ENCODE measurements at regions not wholly inside any gene's neighbourhood (a gene's known extent, or its start where the extent isn't known, plus 50 kb on each side); places are given as distances from the start of the nearest gene placed in this dataset.

DNA sequence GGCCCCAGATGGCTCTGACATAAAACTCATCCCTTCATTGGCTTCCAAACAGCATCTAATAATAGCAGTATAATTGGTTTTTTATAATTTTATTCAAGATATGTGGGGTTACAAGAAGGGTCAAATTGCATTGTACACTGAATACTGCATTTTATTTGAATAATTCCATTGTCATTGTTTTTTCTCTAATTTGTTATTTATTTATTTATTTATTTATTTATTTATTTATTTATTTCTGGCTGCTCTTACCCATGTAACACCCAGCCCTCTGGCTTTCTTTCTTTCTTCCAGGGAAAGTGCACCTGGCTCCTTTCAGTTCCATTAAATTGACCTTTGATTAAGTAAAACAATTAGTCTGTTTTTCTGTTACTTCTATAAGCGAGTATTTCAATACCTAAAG lies 210.1 kb downstream of the CDH9 start:
- ATAC-seq (ENCODE audit: low FRiP score) (no peak), DNase-seq (no peak)
- intact Hi-C loops (cut with DNase I), result no loop called here
- H3K27me3 ChIP-seq (ENCODE audit: control insufficient read depth in 1 of 2, insufficient read depth in 2 of 2, low read length in 1 of 2), result no peaks in the 10 kb centered on the region
- H3K36me3 ChIP-seq (ENCODE audit: control insufficient read depth in 1 of 2, insufficient read depth in 2 of 2, low read length in 1 of 2), result no peaks in the 10 kb centered on the region
- 64 to 80% methylated on average over 1 of the region's 1 CpG for WGBS, 2 donors
- H3K9me3 ChIP-seq (ENCODE audit: control insufficient read depth, low read length), result no peaks in the 10 kb centered on the region
- no peak overlapping the region for H3K4me3 ChIP-seq (ENCODE audit: low read length in 2 of 2)
- H3K4me1 ChIP-seq (ENCODE audit: control insufficient read depth in 1 of 2, insufficient read depth in 2 of 2, low read length in 2 of 2), result no peaks in the 10 kb centered on the region
- no peak overlapping the region for H3K27ac ChIP-seq (ENCODE audit: low read depth in 1 of 2, low read length in 2 of 2)

DNA sequence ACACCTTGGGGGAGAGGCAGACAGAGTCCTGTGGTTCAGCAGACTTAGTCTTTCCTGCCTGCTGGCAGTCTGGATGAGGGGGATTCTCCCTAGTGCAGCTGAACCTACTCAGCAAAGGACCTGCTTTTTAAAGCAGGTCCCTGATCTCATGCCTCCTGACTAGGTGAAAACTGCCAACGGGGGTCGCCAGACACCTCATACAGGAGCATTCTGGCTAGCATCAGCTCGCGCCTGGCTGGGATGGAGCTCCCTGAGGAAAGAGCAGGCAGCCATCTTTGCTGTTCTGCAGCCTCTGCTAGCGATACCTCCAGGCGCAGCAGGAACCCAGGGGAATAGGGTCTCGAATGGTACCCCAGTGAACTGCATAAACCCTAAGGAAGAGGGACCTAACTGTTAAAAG lies 225.2 kb downstream of the CDH9 start:
- DNase-seq, result no peak
- 89% methylated on average over 6 to 7 of the region's 7 CpGs for WGBS, 2 donors
- Histone ChIP-seq H3K36me3 (ENCODE audit: control insufficient read depth in 1 of 2, insufficient read depth in 2 of 2, low read length in 1 of 2) (no peaks in the 10 kb centered on the region), H3K4me1 (ENCODE audit: control insufficient read depth in 1 of 2, insufficient read depth in 2 of 2, low read length in 2 of 2) (no peaks in the 10 kb centered on the region), H3K27ac (ENCODE audit: low read depth in 1 of 2, low read length in 2 of 2) (no peak overlapping the region), H3K27me3 (ENCODE audit: control insufficient read depth in 1 of 2, insufficient read depth in 2 of 2, low read length in 1 of 2) (no peaks in the 10 kb centered on the region), H3K4me3 (ENCODE audit: low read length in 2 of 2) (no peak overlapping the region), H3K9me3 (ENCODE audit: control insufficient read depth, low read length) (peaks cover 1% of the 10 kb centered on the region)
- peak; percentile 11 for ATAC-seq (ENCODE audit: low FRiP score)
- intact Hi-C loops (cut with DNase I), result no loop called here

DNA sequence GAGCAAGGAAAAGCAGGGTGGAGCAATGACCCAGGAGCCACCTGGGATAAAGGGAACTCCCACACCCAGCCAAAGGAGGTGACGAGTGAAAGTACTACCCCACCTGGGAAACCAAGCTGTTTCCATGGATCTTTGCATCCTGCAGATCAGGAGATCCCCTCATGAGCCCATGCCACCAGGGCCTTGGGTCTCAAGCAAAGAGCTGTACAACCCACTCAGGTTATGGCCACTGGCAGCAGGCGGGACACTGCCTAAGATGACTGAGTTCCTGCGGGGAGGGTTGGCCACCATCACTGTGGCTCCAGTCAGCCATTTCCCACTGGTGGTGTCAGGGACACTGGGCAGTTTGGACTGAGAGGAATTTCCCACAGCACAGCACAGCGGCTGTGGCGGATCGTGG lies 225.7 kb downstream of the CDH9 start:
- intact Hi-C loops (cut with DNase I), result no loop called here
- Histone ChIP-seq H3K27me3 (ENCODE audit: control insufficient read depth in 1 of 2, insufficient read depth in 2 of 2, low read length in 1 of 2) (no peaks in the 10 kb centered on the region), H3K9me3 (ENCODE audit: control insufficient read depth, low read length) (peaks cover 3% of the 10 kb centered on the region), H3K36me3 (ENCODE audit: control insufficient read depth in 1 of 2, insufficient read depth in 2 of 2, low read length in 1 of 2) (no peaks in the 10 kb centered on the region), H3K27ac (ENCODE audit: low read depth in 1 of 2, low read length in 2 of 2) (no peak overlapping the region), H3K4me1 (ENCODE audit: control insufficient read depth in 1 of 2, insufficient read depth in 2 of 2, low read length in 2 of 2) (no peaks in the 10 kb centered on the region), H3K4me3 (ENCODE audit: low read length in 2 of 2) (no peak overlapping the region)
- ATAC-seq (ENCODE audit: low FRiP score) (peak; percentile 26), DNase-seq (peak in 1 of 2 donors; percentile 34)
- WGBS, 2 donors, result 94 to 95% methylated on average over 6 of the region's 6 CpGs

DNA sequence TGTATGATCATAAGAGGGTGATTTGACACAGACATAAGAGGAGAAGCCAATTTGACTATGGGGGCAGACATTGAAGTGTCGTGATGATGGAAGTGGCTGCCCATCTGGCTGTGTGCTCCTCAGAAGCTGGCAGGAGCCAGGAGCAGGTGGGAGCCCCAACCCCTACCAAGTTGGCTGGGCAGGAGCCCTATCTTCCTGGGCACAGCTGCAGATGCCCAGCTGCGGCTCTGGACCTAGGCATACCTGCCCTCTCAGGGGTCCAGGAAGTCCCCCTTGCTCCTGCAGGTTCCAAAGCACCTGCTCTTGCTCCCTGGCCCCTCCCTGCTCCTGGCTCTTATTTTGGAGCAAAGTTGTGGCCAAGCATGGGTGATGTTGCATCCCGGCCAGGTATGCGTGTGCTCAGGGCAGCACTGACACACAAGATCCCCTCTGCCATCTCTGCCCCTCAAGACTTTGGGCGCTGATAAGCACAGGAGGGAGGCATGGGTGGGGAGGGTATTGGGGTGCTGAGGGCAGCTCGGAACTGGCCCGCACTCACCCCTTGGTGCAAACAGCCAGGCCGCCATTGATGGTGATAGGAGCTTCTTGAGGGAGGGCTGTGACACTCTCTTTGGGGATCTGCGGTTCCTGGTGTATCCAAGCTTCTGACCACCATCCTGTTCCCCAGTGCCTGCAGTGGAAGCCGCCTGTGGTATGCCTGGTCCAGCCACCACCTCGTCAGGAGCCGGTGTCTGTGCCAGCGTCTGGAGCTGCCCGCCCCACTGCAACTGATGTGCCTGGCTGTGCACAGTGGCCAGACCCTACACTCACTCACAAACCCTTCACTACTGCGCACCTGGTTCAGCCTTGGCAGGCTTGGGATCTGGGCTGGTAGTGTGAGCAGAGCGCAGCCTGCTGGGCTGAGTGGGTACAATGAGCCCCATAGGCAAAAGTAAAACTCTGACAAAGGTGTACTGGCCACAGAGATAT lies 230.9 kb downstream of the CDH9 start:
- Histone ChIP-seq H3K4me1 (ENCODE audit: control insufficient read depth in 1 of 2, insufficient read depth in 2 of 2, low read length in 2 of 2) (no peaks in the 10 kb centered on the region), H3K36me3 (ENCODE audit: control insufficient read depth in 1 of 2, insufficient read depth in 2 of 2, low read length in 1 of 2) (no peaks in the 10 kb centered on the region), H3K4me3 (ENCODE audit: low read length in 2 of 2) (no peak overlapping the region), H3K27me3 (ENCODE audit: control insufficient read depth in 1 of 2, insufficient read depth in 2 of 2, low read length in 1 of 2) (no peaks in the 10 kb centered on the region), H3K27ac (ENCODE audit: low read depth in 1 of 2, low read length in 2 of 2) (no peak overlapping the region), H3K9me3 (ENCODE audit: control insufficient read depth, low read length) (peaks cover 2% of the 10 kb centered on the region)
- WGBS, 2 donors, result 87 to 90% methylated on average over 16 of the region's 16 CpGs
- ATAC-seq (ENCODE audit: low FRiP score) (peak; percentile 60), DNase-seq (peak; percentile 19 to 56)
- intact Hi-C loops (cut with DNase I), result no loop called here

DNA sequence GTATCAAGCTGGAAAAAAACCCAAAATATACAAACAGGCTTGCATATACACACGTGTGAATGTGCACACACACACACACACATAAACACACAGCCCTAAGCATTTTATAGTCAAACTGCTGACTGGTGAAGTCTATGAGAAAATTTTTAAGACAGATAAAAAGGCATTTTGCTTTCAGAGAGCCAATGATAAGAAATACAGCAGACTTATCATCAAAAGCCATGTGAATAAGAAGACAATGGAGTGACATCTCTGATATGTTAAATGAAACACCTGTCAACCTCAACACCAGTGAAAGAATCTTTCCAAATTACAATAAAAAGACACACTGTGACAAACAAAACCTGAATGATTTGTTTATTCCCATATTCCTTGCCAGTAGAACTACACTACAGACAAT lies 233.3 kb downstream of the CDH9 start:
- 0 to 36% methylated on average over 1 of the region's 1 CpG for WGBS, 2 donors
- no peaks in the 10 kb centered on the region for H3K36me3 ChIP-seq (ENCODE audit: control insufficient read depth in 1 of 2, insufficient read depth in 2 of 2, low read length in 1 of 2)
- DNase-seq (no peak), ATAC-seq (ENCODE audit: low FRiP score) (no peak)
- intact Hi-C loops (cut with DNase I), result no loop called here
- no peak overlapping the region for H3K27ac ChIP-seq (ENCODE audit: low read depth in 1 of 2, low read length in 2 of 2)
- H3K4me1 ChIP-seq (ENCODE audit: control insufficient read depth in 1 of 2, insufficient read depth in 2 of 2, low read length in 2 of 2), result no peaks in the 10 kb centered on the region
- H3K27me3 ChIP-seq (ENCODE audit: control insufficient read depth in 1 of 2, insufficient read depth in 2 of 2, low read length in 1 of 2), result no peaks in the 10 kb centered on the region
- peaks cover 2% of the 10 kb centered on the region for H3K9me3 ChIP-seq (ENCODE audit: control insufficient read depth, low read length)
- H3K4me3 ChIP-seq (ENCODE audit: low read length in 2 of 2), result no peak overlapping the region

DNA sequence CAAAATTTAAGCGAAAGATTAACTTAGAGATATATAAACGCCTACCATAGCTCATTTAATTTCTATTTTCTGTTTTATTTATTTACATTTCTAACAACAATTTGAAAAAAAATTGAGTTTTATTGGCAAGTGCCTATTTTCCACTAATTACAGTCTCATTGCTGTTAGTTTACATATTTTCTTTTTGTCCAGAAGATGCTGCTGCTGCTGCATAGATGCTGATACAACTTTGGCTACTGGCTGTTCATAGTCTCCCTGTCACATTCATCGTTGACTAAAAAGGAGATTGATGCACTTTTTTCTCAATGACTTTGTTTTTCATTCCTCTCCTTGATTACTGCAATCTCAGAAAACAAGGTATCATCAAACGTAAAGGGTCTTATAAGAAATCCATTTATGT lies 235.4 kb downstream of the CDH9 start:
- Histone ChIP-seq H3K4me1 (ENCODE audit: control insufficient read depth in 1 of 2, insufficient read depth in 2 of 2, low read length in 2 of 2) (no peaks in the 10 kb centered on the region), H3K36me3 (ENCODE audit: control insufficient read depth in 1 of 2, insufficient read depth in 2 of 2, low read length in 1 of 2) (no peaks in the 10 kb centered on the region), H3K9me3 (ENCODE audit: control insufficient read depth, low read length) (peaks cover 2% of the 10 kb centered on the region), H3K27ac (ENCODE audit: low read depth in 1 of 2, low read length in 2 of 2) (no peak overlapping the region), H3K27me3 (ENCODE audit: control insufficient read depth in 1 of 2, insufficient read depth in 2 of 2, low read length in 1 of 2) (no peaks in the 10 kb centered on the region), H3K4me3 (ENCODE audit: low read length in 2 of 2) (no peak overlapping the region)
- DNase-seq (no peak), ATAC-seq (ENCODE audit: low FRiP score) (no peak)
- intact Hi-C loops (cut with DNase I), result no loop called here
- 65 to 72% methylated on average over 4 of the region's 4 CpGs for WGBS, 2 donors

DNA sequence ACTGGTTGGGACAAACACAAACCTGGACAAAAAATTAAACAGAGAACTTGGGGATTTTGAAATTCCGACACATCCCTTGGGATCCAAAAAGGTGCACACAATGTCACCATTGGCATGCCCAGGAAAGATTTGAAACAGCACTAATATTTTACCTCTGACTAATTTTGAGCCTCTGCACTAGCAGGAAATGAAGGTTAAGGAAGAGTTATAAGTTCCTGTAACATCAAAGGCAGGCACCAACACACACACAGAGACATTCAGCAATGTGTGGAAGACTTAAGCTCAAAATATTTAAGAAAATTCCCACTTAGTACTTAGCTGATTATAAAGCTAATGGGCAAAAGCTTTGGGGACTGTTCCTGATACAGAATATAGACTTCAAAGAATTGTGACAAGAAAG lies 247.0 kb downstream of the CDH9 start:
- H3K36me3 ChIP-seq (ENCODE audit: control insufficient read depth in 1 of 2, insufficient read depth in 2 of 2, low read length in 1 of 2), result no peaks in the 10 kb centered on the region
- ATAC-seq (ENCODE audit: low FRiP score) (no peak), DNase-seq (no peak)
- 68 to 83% methylated on average over 1 of the region's 1 CpG for WGBS, 2 donors
- intact Hi-C loops (cut with DNase I), result no loop called here
- H3K27ac ChIP-seq (ENCODE audit: low read depth in 1 of 2, low read length in 2 of 2), result no peak overlapping the region
- H3K4me1 ChIP-seq (ENCODE audit: control insufficient read depth in 1 of 2, insufficient read depth in 2 of 2, low read length in 2 of 2), result no peaks in the 10 kb centered on the region
- H3K9me3 ChIP-seq (ENCODE audit: control insufficient read depth, low read length), result no peaks in the 10 kb centered on the region
- H3K4me3 ChIP-seq (ENCODE audit: low read length in 2 of 2), result no peak overlapping the region
- H3K27me3 ChIP-seq (ENCODE audit: control insufficient read depth in 1 of 2, insufficient read depth in 2 of 2, low read length in 1 of 2), result no peaks in the 10 kb centered on the region

DNA sequence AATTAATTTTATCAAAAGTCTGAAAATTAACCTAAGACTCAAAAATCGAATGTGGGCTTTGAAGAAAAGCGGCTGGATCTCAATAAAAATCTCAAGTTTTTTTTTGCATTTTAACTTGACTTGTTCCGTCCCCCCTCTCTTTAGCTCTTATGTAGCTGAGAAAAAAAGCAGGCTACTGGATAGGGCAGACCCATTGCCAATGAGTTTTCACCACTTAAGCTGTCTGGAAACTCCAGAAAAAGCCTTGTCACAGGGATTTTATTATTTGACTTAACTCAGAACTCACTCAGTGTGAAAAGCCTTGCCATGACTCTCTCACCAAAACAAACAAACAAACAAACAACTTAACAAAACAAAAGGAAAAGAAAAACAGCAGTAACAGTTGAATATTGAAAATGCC lies 247.4 kb downstream of the CDH9 start:
- WGBS, 2 donors, result 31 to 53% methylated on average over 3 of the region's 3 CpGs
- Histone ChIP-seq H3K9me3 (ENCODE audit: control insufficient read depth, low read length) (no peaks in the 10 kb centered on the region), H3K27me3 (ENCODE audit: control insufficient read depth in 1 of 2, insufficient read depth in 2 of 2, low read length in 1 of 2) (no peaks in the 10 kb centered on the region), H3K4me1 (ENCODE audit: control insufficient read depth in 1 of 2, insufficient read depth in 2 of 2, low read length in 2 of 2) (no peaks in the 10 kb centered on the region), H3K27ac (ENCODE audit: low read depth in 1 of 2, low read length in 2 of 2) (no peak overlapping the region), H3K36me3 (ENCODE audit: control insufficient read depth in 1 of 2, insufficient read depth in 2 of 2, low read length in 1 of 2) (no peaks in the 10 kb centered on the region), H3K4me3 (ENCODE audit: low read length in 2 of 2) (no peak overlapping the region)
- intact Hi-C loops (cut with DNase I), result no loop called here
- no peak for ATAC-seq (ENCODE audit: low FRiP score)
- no peak for DNase-seq

DNA sequence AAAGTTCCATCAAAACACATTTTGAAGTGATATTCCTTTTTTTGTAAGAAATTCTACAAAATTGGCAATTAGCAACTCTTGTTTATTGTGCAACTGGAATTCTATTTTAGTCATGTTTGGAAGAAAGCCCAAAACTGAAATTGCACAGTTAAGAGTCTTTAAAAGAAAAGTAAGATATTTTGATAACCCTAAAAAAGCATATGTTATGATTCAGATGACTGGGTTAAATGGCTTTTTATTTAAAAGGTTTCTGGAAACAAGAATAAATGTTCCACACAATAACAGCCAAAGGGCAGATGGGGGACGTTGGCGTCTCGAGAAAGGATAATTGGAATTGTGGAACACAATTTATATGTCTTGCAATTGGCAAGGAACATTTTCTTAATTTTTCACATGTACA lies 275.2 kb downstream of the CDH9 start:
- Histone ChIP-seq H3K36me3 (ENCODE audit: control insufficient read depth in 1 of 2, insufficient read depth in 2 of 2, low read length in 1 of 2) (no peaks in the 10 kb centered on the region), H3K27me3 (ENCODE audit: control insufficient read depth in 1 of 2, insufficient read depth in 2 of 2, low read length in 1 of 2) (no peaks in the 10 kb centered on the region), H3K4me3 (ENCODE audit: low read length in 2 of 2) (no peak overlapping the region), H3K27ac (ENCODE audit: low read depth in 1 of 2, low read length in 2 of 2) (no peak overlapping the region), H3K9me3 (ENCODE audit: control insufficient read depth, low read length) (no peaks in the 10 kb centered on the region), H3K4me1 (ENCODE audit: control insufficient read depth in 1 of 2, insufficient read depth in 2 of 2, low read length in 2 of 2) (no peaks in the 10 kb centered on the region)
- ATAC-seq (ENCODE audit: low FRiP score) (no peak), DNase-seq (no peak)
- intact Hi-C loops (cut with DNase I), result no loop called here
- WGBS, 2 donors, result 16 to 20% methylated on average over 3 of the region's 3 CpGs

Data from aorta (tissue), 5 donors.